VCaP (cell line): ENCODE measurements at regions not wholly inside any gene's neighbourhood (a gene's known extent, or its start where the extent isn't known, plus 50 kb on each side); places are given as distances from the start of the nearest gene placed in this dataset.

Experiments used
- H3K27ac ChIP-seq: fragments of 450-650 bp; 2 replicates; pipeline ENCODE4 v1.5.1; 2017
- TF ChIP-seq, protein P1 (sequence below): fragments of 450-650 bp; conservative IDR thresholded peaks from 2 replicates; pipeline ENCODE4 v1.5.1; 2017; ENCODE audit warnings: mild to moderate bottlenecking, moderate library complexity

DNA sequence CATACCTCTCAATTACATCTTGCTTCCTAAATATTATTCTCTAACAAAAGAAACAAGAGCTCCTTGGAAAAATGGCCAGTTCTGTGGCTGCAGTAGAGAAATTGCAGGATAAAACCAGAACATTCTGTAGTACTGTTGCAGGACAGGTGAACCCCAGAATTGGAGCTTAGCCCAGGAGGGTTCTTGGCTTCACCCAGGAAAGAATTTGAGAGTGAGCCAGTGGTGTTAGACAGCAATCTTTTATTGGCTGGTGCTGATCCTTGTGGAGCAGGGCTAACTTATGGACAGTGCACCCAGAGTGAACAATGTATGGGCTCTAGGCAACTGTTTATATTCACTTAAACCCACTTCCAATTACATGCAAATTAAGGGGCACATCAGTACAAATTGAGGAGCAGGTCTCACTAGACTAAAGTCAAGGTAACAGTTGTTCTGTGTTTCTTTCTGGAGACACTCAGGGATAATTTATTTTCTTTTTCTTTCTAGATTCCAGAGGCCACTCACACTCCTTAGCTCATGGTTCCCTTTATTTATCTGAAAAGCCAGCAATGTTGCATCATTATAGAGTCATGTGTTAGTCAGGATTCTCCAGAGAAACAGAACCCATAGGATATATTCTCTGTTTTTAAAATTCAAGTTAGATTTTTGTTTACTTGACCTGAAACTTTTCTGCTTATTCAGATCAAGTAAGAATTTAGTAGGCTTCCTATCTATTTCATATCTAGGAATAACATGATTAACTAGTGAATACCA, 348.1 kb downstream of the CCDC85A start:
- no peak overlapping the region for H3K27ac ChIP-seq
- TF ChIP-seq, protein P1, sequence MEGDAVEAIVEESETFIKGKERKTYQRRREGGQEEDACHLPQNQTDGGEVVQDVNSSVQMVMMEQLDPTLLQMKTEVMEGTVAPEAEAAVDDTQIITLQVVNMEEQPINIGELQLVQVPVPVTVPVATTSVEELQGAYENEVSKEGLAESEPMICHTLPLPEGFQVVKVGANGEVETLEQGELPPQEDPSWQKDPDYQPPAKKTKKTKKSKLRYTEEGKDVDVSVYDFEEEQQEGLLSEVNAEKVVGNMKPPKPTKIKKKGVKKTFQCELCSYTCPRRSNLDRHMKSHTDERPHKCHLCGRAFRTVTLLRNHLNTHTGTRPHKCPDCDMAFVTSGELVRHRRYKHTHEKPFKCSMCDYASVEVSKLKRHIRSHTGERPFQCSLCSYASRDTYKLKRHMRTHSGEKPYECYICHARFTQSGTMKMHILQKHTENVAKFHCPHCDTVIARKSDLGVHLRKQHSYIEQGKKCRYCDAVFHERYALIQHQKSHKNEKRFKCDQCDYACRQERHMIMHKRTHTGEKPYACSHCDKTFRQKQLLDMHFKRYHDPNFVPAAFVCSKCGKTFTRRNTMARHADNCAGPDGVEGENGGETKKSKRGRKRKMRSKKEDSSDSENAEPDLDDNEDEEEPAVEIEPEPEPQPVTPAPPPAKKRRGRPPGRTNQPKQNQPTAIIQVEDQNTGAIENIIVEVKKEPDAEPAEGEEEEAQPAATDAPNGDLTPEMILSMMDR = no peak

- H3K27ac ChIP-seq = no peak overlapping the region
- TF ChIP-seq, protein P1 = no peak
These were observed 350.5 kb downstream of the CCDC85A start for GRCh38 chr2:56534321-56534720.

GRCh38 chr2:56537756-56538155, 354.0 kb downstream of the CCDC85A start:
- no peak overlapping the region for H3K27ac ChIP-seq
- TF ChIP-seq, protein P1 = no peak

DNA sequence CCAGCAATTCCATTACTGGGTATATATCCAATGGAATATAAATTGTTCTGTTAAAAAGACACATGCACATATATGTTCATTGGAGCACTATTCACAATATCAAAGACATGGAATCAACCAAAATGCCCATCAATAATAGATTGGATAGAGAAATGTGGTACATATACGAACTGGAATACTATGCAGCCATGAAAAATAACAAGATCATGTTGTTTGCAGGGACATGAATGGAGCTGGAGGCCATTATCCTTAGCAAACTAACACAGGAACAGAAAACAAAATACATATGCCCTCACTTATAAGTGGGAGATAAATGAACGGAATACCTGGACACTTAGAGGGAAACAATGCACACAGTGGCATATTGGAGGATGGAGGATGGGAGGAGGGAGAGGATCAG, 355.8 kb downstream of the CCDC85A start:
- H3K27ac ChIP-seq = no peak overlapping the region
- TF ChIP-seq, protein P1 = no peak

GRCh38 chr2:56540467-56540866, 356.7 kb downstream of the CCDC85A start:
- TF ChIP-seq, protein P1 = no peak
- H3K27ac ChIP-seq = no peak overlapping the region

- TF ChIP-seq, protein P1 = no peak
- H3K27ac ChIP-seq = no peak overlapping the region
These were observed 357.1 kb downstream of the CCDC85A start for GRCh38 chr2:56540916-56541315.

GRCh38 chr2:56542213-56542612, 358.4 kb downstream of the CCDC85A start:
- TF ChIP-seq, protein P1 = no peak
- no peak overlapping the region for H3K27ac ChIP-seq
